ENCODE measurements at regions not wholly inside any gene's neighbourhood (a gene's known extent, or its start where the extent isn't known, plus 50 kb on each side); places are given as distances from the start of the nearest gene placed in this dataset.

GRCh38 chr4:123249821-123250220, 146.8 kb upstream of the SPRY1 start:
- ChIA-PET POLR2A (no interaction called here), CTCF (no interaction called here)
- 45% methylated on average over 1 of the region's 1 CpG for WGBS (ENCODE audit: missing lambda C conversion rate)
- no peaks in the 10 kb centered on the region for H3K9me3 ChIP-seq
- no peak overlapping the region for H3K4me3 ChIP-seq
- no peaks in the 10 kb centered on the region for H3K4me1 ChIP-seq
- DNase-seq (ENCODE audit: low read depth in 1 of 2, low spot score in 1 of 2) (no peak), ATAC-seq (no peak), FAIRE-seq (no peak)
- TF ChIP-seq FOXS1 (CRISPR knock-in tag; IDR thresholded peaks at IDR 0.05) (no peak), NPAS2 (CRISPR knock-in tag; IDR thresholded peaks at IDR 0.05; ENCODE audit: borderline replicate concordance) (no peak), CHD4 (IDR thresholded peaks at IDR 0.05; ENCODE audit: borderline replicate concordance) (no peak), SMC3 (IDR thresholded peaks at IDR 0.05) (no peak), EHF (CRISPR knock-in tag; IDR thresholded peaks at IDR 0.05) (no peak), RARB (CRISPR knock-in tag; IDR thresholded peaks at IDR 0.05) (no peak), FOSL2 (IDR thresholded peaks at IDR 0.05) (no peak), FOSL2 (CRISPR knock-in tag; IDR thresholded peaks at IDR 0.05) (no peak), NR3C1 (IDR thresholded peaks at IDR 0.05) (no peak), MYC (IDR thresholded peaks at IDR 0.05; ENCODE audit: borderline replicate concordance, low read length) (no peak), PHF8 (IDR thresholded peaks at IDR 0.05; ENCODE audit: borderline replicate concordance, low read depth) (no peak)
- H3K27ac ChIP-seq, result no peak overlapping the region
- H3K4me2 ChIP-seq, result no peak overlapping the region

DNA sequence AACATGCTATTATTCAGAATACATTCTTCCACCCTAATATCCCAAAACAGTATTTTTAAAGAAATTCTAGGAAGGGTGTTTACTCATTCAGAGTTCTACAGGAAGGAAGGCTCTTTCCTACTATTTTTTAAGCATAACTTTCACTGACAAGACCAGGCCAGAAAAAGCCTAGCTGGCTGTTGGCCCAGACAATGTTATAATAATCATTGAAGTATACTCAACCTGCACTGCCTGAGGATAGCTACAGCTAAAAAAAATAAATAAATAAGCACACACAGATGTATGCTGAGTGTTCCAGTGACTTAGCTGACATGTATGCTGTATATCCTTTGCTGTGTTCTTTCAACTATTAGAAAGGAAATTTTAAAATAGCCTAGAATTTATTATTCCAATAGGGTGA, 145.8 kb upstream of the SPRY1 start:
- Histone ChIP-seq H3K9me3 (no peaks in the 10 kb centered on the region), H3K27ac (no peak overlapping the region), H3K4me2 (no peak overlapping the region), H3K4me3 (no peak overlapping the region), H3K4me1 (no peaks in the 10 kb centered on the region)
- CTCF ChIA-PET, result no interaction called here
- FAIRE-seq (no peak), DNase-seq (ENCODE audit: low read depth in 1 of 2, low spot score in 1 of 2) (no peak), ATAC-seq (no peak)
- no peak for TF ChIP-seq PHF8 (IDR thresholded peaks at IDR 0.05; ENCODE audit: borderline replicate concordance, low read depth)
- TF ChIP-seq HES2 (IDR thresholded peaks at IDR 0.05), result no peak
- no peak for TF ChIP-seq HOXB5 (CRISPR knock-in tag; IDR thresholded peaks at IDR 0.05)
- TF ChIP-seq HOXA7 (CRISPR knock-in tag; IDR thresholded peaks at IDR 0.05), result no peak
- TF ChIP-seq ATOH8 (CRISPR knock-in tag; IDR thresholded peaks at IDR 0.05; ENCODE audit: low read depth), result no peak
- no peak for TF ChIP-seq CTCF (IDR thresholded peaks at IDR 0.05)
- no peak for TF ChIP-seq RAD21 (conservative IDR thresholded peaks at IDR 0.05 in 1 of 2, IDR thresholded peaks at IDR 0.05 in 1 of 2)
- TF ChIP-seq NFE2L2 (conservative IDR thresholded peaks at IDR 0.05; ENCODE audit: low read length), result no peak
- TF ChIP-seq ZSCAN20 (CRISPR knock-in tag; IDR thresholded peaks at IDR 0.05), result no peak
- TF ChIP-seq SMC3 (IDR thresholded peaks at IDR 0.05), result no peak
- no peak for TF ChIP-seq E2F6 (IDR thresholded peaks at IDR 0.05; ENCODE audit: borderline replicate concordance, low read depth)
- no peak for TF ChIP-seq POLR2AphosphoS2 (conservative IDR thresholded peaks at IDR 0.05; ENCODE audit: low read length)
- TF ChIP-seq NR3C1 (IDR thresholded peaks at IDR 0.05), result no peak
- TF ChIP-seq FOSB (CRISPR knock-in tag; IDR thresholded peaks at IDR 0.05), result no peak
- TF ChIP-seq, protein P1, sequence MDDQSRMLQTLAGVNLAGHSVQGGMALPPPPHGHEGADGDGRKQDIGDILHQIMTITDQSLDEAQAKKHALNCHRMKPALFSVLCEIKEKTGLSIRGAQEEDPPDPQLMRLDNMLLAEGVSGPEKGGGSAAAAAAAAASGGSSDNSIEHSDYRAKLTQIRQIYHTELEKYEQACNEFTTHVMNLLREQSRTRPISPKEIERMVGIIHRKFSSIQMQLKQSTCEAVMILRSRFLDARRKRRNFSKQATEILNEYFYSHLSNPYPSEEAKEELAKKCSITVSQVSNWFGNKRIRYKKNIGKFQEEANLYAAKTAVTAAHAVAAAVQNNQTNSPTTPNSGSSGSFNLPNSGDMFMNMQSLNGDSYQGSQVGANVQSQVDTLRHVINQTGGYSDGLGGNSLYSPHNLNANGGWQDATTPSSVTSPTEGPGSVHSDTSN (IDR thresholded peaks at IDR 0.05), result no peak
- TF ChIP-seq, protein P2, sequence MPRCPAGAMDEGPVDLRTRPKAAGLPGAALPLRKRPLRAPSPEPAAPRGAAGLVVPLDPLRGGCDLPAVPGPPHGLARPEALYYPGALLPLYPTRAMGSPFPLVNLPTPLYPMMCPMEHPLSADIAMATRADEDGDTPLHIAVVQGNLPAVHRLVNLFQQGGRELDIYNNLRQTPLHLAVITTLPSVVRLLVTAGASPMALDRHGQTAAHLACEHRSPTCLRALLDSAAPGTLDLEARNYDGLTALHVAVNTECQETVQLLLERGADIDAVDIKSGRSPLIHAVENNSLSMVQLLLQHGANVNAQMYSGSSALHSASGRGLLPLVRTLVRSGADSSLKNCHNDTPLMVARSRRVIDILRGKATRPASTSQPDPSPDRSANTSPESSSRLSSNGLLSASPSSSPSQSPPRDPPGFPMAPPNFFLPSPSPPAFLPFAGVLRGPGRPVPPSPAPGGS (IDR thresholded peaks at IDR 0.05), result no peak
- TF ChIP-seq CBX8 (IDR thresholded peaks at IDR 0.05), result no peak
- POLR2A ChIA-PET, result no interaction called here
